Gastroesophageal sphincter (tissue), 4 donors: ENCODE measurements at regions not wholly inside any gene's neighbourhood (a gene's known extent, or its start where the extent isn't known, plus 50 kb on each side); places are given as distances from the start of the nearest gene placed in this dataset.

Experiments used
- ATAC-seq: fragments of 150-250 bp; one replicate; pipeline ENCODE4 v1.9.1; 2016; ENCODE audit warnings: mild to moderate bottlenecking, moderate library complexity
- H3K27ac ChIP-seq, 4 donors: fragments of 200-600 bp; sonication (generic) in 3 of 4; 1 replicate in 3 of 4; 2 replicates in 1 of 4; pipeline ENCODE4 v1.5.1; 2016 to 2019
- H3K27me3 ChIP-seq: fragments of 200-600 bp; sonication (generic); one replicate; pipeline ENCODE4 v1.5.1; 2019
- H3K36me3 ChIP-seq, 2 donors: fragments of 200-600 bp; sonication (generic); one replicate each; pipeline ENCODE4 v1.5.1; 2019; ENCODE audit warnings: control low read depth in 1 of 2
- H3K4me1 ChIP-seq, 3 donors: fragments of 200-600 bp; sonication (generic); 1 replicate in 2 of 3; 2 replicates in 1 of 3; pipeline ENCODE4 v1.5.1; 2016 to 2019; ENCODE audit warnings: control low read depth in 2 of 3
- H3K4me3 ChIP-seq, 2 donors: fragments of 200-600 bp; sonication (generic); one replicate each; pipeline ENCODE4 v1.5.1; 2019; ENCODE audit warnings: mild to moderate bottlenecking in 1 of 2, moderate library complexity in 1 of 2
- H3K9me3 ChIP-seq, 3 donors: fragments of 200-600 bp; sonication (generic); one replicate each; pipeline ENCODE4 v1.5.1; 2017 to 2019; ENCODE audit warnings: control low read depth in 2 of 3
- CTCF ChIP-seq, 4 experiments: fragments of 200-600 bp in 2 of 4; fragments of 450-650 bp in 2 of 4; sonication (generic) in 1 of 4; IDR thresholded peaks; one replicate each; pipeline ENCODE4 v1.5.1; 2017 to 2019; ENCODE audit warnings: antibody characterized with exemption in 4 of 4, mild to moderate bottlenecking in 2 of 4, moderate library complexity in 2 of 4
- EP300 ChIP-seq: sonication (generic); formaldehyde crosslinking; IDR thresholded peaks from one replicate; pipeline ENCODE4 v1.6.1; 2017; ENCODE audit warnings: antibody characterized with exemption, mild to moderate bottlenecking
- POLR2A ChIP-seq, 2 donors: fragments of 450-650 bp; IDR thresholded peaks; one replicate each; pipeline ENCODE4 v1.6.1; 2017; ENCODE audit warnings: antibody characterized with exemption in 2 of 2, mild to moderate bottlenecking in 2 of 2, moderate library complexity in 1 of 2
- POLR2AphosphoS5 ChIP-seq: sonication (generic); formaldehyde crosslinking; IDR thresholded peaks from one replicate; pipeline ENCODE4 v1.6.1; 2017; ENCODE audit warnings: antibody characterized with exemption
- WGBS, 2 donors: methylation state at CpG; one replicate each; pipeline ENCODE4 v1.1.5; 2018; ENCODE audit warnings: low coverage in 1 of 2; 5-methylcytosine and 5-hydroxymethylcytosine counted together

DNA sequence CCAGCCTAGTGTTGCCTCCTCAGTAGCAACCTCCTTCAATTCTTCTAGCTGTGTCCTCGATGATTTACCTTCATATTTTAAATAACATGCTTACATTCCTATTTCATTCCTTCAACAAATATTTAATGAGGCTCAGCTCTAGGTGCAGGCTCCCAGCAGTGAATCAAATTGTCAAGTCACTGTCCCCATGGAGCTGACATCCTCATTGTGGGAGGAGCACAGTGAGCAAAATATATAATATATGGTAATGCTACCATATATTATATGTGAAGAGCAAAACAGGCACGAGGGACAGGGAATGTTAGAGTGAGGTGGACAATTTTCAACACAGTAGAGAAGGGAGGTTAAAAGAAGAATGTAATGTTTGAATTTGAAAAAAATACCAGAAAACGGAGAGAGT lies 869.1 kb downstream of the SLC4A3 start:
- WGBS, 2 donors: 81 to 82% methylated on average over 3 of the region's 3 CpGs
- H3K27ac ChIP-seq: no peak overlapping the region
- H3K4me1 ChIP-seq: no peaks in the 10 kb centered on the region
- H3K27me3 ChIP-seq: no peaks in the 10 kb centered on the region
- H3K36me3 ChIP-seq: no peaks in the 10 kb centered on the region
- TF ChIP-seq POLR2A (IDR thresholded peaks at IDR 0.05) (no peak), CTCF (IDR thresholded peaks at IDR 0.05) (no peak), POLR2AphosphoS5 (no peak), EP300 (no peak)
- no peak for ATAC-seq
- peaks cover 0 to 8% (median 0%) of the 10 kb centered on the region in 3 donors for H3K9me3 ChIP-seq
- no peak overlapping the region for H3K4me3 ChIP-seq

DNA sequence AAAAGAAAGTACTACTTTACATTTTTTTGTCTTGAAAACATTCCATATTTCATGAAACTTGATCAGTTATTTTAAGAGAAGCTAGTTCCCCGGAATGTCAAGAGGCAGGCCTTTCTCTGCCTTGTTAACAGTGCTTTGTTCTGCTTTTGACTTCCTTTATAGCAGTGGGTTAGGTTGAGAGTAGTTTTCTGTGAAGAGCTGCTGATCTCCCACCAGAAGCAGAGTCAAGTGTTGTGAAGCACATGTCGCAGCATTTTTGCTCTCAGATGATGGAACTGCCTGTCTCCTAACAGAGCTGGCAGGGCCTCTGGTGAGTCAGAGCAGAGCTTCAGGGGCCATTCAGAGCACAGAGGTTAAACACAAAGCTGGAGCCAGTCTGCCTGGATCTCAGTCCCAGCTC lies 871.8 kb downstream of the SLC4A3 start:
- no peaks in the 10 kb centered on the region for H3K4me1 ChIP-seq
- ATAC-seq: no peak
- no peaks in the 10 kb centered on the region for H3K27me3 ChIP-seq
- no peaks in the 10 kb centered on the region for H3K36me3 ChIP-seq
- WGBS, 2 donors: 19 to 30% methylated on average over 2 of the region's 2 CpGs
- TF ChIP-seq POLR2A (IDR thresholded peaks at IDR 0.05): no peak
- no peak for TF ChIP-seq EP300
- no peak for TF ChIP-seq POLR2AphosphoS5
- no peak for TF ChIP-seq CTCF (IDR thresholded peaks at IDR 0.05)
- no peak overlapping the region for H3K4me3 ChIP-seq
- H3K9me3 ChIP-seq: peaks cover 0 to 10% (median 0%) of the 10 kb centered on the region in 3 donors
- no peak overlapping the region for H3K27ac ChIP-seq

GRCh38 chr2:220502539-220502938 lies 875.1 kb downstream of the SLC4A3 start:
- H3K27me3 ChIP-seq: no peaks in the 10 kb centered on the region
- H3K27ac ChIP-seq: no peak overlapping the region
- H3K4me1 ChIP-seq: no peaks in the 10 kb centered on the region
- no peak overlapping the region for H3K4me3 ChIP-seq
- no peak for ATAC-seq
- no peaks in the 10 kb centered on the region for H3K36me3 ChIP-seq
- H3K9me3 ChIP-seq: peaks cover 0 to 10% (median 0%) of the 10 kb centered on the region in 3 donors
- TF ChIP-seq EP300 (no peak), CTCF (IDR thresholded peaks at IDR 0.05) (no peak), POLR2AphosphoS5 (no peak), POLR2A (IDR thresholded peaks at IDR 0.05) (no peak)
- WGBS, 2 donors: 88 to 97% methylated on average over 3 of the region's 3 CpGs

DNA sequence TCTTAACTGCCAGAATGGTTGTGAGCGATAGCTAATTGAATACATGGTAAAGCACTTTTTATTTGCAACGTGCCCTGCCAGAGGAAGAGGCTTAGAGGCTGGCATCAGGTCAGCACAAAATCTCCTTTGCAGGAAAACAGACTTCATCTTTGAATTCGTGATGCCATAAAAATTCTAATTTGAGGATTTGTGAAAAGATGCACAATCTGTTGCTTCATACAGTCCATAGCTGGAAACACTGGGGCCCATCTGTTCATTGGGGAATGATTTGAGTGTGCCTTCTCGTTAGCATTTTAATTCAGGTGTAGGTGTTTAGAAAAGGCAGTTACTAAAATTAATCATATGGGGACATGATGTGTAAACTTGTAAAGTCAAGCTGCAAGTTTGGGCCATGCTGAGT lies 876.0 kb downstream of the SLC4A3 start:
- Histone ChIP-seq H3K9me3 (peaks cover 0 to 10% (median 0%) of the 10 kb centered on the region in 3 donors), H3K4me1 (no peaks in the 10 kb centered on the region), H3K27me3 (no peaks in the 10 kb centered on the region), H3K4me3 (no peak overlapping the region), H3K36me3 (no peaks in the 10 kb centered on the region), H3K27ac (no peak overlapping the region)
- WGBS, 2 donors: 65 to 84% methylated on average over 4 of the region's 4 CpGs
- TF ChIP-seq POLR2A (IDR thresholded peaks at IDR 0.05) (no peak), EP300 (no peak), CTCF (IDR thresholded peaks at IDR 0.05) (no peak), POLR2AphosphoS5 (no peak)
- no peak for ATAC-seq

DNA sequence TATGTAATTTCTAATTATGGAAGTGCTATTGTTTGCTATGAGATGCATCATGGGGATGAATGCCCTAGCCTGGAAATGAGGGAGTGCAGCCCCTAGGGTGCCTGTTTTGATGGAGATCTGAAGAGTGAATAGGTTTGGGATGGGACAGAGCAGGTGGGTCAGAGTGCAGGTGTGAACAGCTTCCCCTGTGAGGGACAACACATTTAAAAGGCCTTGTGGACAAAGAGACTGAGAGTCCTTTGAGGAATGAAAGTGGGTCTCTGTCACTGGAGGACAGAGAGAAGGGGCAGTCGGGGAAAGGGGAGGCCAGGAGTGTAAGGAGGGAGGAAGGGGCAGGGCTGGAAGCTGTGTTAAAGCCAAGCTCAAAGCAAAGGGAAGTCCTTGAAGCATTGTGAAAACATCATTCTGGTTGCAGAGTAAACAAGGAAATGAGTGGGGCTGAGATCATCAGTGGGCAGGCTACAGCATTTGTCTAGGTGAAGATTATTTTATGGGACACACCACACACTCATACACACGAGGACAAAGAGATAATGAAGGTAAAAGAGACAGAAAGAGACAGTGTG lies 877.6 kb downstream of the SLC4A3 start:
- TF ChIP-seq CTCF (IDR thresholded peaks at IDR 0.05) (no peak), EP300 (no peak), POLR2AphosphoS5 (no peak), POLR2A (IDR thresholded peaks at IDR 0.05) (no peak)
- 23 to 44% methylated on average over 1 to 2 of the region's 2 CpGs for WGBS, 2 donors
- Histone ChIP-seq H3K27me3 (no peaks in the 10 kb centered on the region), H3K4me3 (no peak overlapping the region), H3K9me3 (peaks cover 0 to 10% (median 0%) of the 10 kb centered on the region in 3 donors), H3K4me1 (peaks cover 0 to 10% (median 0%) of the 10 kb centered on the region in 3 donors), H3K27ac (no peak overlapping the region), H3K36me3 (no peaks in the 10 kb centered on the region)
- no peak for ATAC-seq
